EH (cell line): ENCODE measurements at regions not wholly inside any gene's neighbourhood (a gene's known extent, or its start where the extent isn't known, plus 50 kb on each side); places are given as distances from the start of the nearest gene placed in this dataset.
"Not testable (repeated sequence)": the region's sequence is repeated elsewhere in the genome, so short reads cannot be mapped to it uniquely, and the experiment has no call there.

Experiments
- DNase-seq: peaks from one replicate; pipeline ENCODE4 v3.0.0-alpha.2; 2015; ENCODE audit warnings: low read depth

DNA sequence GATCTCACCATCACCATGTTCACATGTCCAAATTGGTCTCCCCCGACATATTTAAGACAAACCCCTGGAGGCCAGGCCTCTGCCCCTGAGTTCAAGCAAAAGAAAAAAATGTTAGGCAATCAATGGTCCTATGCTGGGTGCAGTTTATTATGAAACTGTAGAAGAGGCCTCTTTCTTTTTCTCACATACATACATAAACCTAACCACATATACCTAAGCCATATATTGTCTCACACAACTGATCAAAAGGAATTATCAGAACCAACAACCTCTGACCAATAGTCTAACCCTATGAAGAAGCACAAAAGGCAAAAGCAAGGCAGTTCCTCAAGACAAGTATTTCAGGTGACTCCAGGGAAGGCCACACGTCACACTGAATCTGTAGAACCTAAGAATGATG, 49.9 kb downstream of the ILRUN start:
- no peak for DNase-seq

DNA sequence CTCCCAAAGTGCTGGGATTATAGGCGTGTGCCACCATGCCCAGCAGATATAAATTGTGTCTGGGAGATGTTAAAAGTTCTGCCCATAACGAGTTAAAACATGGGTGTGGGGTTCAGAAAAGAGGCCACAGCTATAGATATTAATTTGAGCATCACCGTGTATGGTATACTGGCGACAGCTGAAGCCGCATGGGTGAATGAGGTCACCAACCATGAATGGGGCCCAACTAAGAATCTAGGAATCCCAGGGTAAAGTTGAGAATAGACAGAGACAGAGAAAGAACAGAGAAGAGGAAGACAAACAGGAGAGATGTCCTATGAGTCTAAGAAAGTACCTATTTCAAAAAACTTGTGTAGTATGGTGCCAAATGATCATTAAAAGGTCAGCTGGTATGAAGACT, 50.9 kb downstream of the ILRUN start:
- no peak for DNase-seq

DNA sequence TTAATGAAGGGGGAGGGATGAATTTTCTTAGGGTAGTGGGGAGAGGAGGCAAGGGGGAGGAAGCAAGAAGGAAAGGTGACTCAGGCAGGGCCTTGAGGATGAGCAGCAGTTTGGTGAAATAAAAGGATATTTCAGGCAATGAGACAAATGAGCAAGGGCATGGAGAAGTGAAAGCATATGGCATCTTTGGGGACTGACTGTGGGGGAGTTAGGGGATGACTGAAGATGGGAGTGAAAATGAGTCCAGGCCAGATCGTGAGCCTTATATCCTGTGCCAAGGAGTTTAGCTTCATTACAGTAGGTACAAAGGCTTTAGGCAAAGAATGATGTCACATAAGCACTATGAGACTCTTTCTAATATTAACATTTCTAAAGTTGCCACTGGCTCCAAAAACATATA, 51.9 kb downstream of the ILRUN start:
- peak; percentile 7 for DNase-seq

DNA sequence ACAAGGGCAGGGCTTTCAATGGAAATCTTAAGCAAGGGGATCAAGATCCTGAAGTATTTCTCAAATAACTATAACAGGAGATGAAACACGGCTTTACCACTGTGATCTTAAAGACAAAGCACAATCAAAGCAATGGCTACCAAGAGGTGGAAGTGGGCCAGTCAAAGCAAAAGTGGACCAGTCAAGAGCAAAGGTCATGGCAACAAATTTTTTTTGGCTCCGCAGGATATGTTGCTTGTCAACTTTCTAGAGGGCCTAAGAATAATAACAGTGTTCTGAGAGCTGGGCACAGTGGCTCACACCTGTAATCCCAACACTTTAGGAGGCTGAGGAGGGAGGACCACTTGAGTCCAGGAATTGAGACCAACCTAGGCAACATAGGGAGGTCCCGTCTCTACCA, 54.1 kb downstream of the ILRUN start:
- no peak for DNase-seq

DNA sequence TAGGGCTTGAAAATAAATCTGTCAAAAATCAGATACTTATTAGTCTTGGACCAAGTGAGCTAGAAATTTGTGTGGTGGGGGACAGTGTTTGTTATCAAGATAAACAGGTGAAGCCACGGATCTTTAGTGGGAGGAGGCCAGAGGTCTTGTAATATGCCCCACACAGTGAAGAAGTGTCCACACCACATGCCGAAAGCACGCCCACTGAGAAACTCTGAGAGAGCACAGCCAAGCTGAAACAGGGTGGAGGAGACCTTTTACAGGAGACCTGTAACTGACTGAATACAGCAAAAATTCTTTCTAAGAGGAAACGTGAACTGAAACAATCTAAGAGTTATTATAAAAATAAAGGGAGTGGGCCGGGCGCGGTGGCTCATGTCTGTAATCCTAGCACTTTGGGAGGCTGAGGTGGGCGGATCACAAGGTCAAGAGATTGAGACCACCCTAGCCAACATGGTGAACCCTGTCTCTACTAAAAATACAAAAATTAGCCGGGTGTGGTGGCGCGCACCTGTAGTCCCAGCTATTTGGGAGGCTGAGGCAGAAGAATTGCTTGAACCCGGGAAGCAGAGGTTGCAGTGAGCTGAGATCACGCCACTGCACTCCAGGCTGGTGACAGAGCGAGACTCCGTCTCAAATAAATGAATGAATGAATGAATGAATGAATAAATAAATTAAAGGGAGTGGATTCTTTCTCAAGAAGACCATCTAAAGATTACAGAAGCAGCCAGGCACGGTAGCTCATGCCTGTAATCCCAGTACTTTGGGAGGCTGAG, 56.3 kb downstream of the ILRUN start:
- DNase-seq, result not testable (repeated sequence)

DNA sequence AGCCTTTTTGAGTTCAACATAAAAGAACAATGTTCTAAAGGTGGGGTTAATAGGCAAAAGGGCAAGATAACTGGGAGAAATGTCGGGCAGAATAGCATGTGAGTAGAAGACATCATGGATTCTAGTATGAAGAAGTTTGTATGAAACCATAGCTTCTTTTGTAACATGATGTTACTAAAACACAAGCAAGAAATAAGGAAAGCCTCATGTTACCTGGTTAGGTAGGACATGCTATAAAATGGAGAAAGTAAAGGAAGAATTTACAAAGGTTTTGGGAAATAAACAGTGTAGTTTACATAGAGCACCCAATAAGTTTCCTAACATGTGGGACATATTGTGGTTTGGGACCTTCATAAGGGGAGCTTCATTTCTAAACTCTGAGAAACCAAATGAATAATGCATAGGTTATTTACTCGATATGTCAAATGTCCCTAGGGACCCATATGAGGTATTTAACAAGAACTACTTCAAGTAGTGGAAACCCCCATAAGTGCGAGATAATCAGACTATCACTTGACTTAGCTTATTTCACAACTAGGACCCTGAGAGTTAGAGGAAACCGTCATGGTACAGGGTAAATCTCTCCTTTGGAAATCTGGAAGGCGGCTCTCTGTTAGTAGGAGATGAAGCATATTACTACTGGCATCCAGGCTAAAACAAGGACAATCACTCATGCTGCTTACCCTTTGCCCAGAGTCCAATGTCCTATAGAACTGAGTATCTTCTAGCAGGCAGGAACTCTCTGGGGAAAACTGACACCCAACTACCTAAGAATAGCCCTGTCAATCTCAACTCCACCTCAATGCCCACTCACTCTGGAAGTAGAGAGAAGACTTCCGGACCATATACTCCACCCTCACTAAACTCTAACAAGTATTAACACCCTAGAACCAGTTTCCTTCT, 57.5 kb downstream of the ILRUN start:
- DNase-seq, result no peak

DNA sequence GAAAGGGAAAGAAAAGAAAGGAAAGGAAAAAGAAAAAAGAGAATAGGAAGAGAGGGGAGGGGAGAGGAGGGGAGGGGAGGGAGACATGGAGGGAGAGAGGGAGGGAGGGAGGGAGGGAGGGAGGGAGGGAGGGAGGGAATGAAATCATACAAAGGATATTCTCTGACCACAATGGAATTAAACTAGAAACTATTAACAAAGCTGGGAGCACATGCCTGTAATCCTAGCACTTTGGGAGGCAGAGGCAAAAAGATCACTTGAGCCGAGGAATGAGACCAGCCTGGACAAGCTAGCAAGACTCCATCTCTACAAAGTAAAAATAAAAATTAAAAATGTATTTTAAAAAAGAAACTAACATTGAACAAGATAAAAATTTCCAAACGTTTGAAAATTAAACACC, 62.8 kb downstream of the ILRUN start:
- DNase-seq, result peak; percentile 37

DNA sequence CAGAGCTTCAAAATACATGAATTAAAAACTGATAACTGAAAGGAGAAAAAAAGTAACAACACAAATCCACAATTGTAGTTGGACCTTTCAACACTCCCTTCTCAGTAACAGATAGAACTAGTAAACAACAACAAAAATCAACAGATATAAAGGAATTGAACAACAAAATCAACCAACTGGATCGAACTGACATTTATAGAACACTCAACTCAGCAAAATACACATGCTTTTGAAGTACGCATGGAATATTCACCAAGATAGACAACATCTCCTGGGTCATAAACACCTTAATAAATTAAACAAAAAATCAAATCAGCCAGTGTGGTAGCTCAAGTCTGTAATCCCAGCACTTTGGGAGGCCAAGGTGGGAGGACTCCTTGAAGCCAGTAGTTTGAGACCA, 63.3 kb downstream of the ILRUN start:
- DNase-seq, result no peak

DNA sequence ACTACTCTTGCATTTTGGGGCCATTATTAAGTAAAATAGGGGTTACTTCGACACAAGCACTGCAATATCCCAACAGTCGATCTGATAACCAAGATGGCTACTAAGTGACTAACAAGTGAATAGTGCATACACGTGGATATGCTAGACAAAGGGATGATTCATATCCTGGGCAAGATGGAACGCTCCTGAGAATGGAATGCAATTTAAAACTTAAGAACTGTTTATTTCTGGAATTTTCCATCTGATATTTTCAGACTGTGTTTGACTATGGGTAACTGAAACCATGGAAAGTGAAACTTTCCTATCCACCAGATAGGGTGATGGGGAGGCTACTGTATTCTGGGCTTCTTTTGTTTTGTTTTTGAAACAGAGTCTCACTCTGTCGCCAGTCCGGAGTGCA, 66.5 kb downstream of the ILRUN start:
- peak; percentile 94 for DNase-seq

DNA sequence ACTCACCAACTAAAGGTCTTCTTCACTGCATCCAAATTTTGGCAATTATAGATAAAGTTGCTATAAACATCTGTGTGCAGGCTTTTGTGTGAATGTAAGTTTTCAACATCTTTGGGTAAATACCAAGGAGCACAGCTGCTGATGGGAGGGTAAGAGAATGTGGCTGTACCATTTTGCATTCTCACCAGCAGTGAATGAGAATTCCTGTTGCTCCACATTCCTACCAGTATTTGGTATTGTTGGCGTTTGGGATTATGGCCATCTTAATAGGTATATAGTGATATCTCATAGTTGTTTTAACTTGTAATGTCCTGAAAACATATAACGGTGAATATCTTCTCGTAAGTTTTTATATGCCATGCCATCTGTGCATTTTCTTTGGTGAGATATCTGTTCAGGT, 69.3 kb downstream of the ILRUN start:
- no peak for DNase-seq

DNA sequence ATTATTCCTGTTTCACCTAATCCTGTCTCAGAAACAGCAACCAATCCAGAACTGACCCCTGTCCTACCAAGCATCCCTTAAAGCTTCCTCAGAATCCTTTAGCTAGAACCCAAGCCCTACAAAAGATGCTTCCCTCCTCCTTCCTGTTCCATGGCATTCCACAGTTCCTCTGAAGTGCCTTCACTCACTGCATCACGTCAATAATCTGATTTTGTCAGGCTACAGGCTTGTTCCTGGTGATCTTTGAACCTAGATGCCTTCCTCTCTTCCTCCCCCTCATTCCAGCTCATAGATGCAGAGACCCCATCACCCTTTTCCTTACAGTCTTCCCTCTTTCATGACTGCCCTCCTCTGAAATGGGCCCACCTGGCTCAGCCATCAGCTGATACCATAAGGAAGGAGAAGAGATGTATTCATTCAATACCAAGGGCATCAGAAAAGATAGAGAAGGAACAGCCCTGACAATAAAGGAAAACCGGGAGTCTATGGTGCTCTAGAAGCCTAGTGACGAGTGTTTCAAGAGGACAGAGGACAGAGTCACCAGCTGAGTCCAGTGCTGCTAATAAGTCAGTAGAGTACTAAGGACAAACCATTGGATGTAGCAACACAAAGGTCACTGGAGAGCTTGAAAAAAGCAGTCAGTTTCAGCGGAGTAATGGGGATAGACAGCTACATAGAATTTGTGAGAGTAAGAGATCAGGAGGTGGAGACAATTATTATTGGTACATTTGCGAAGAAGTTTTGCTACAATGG, 62.5 kb upstream of the SPDEF start:
- no peak for DNase-seq

DNA sequence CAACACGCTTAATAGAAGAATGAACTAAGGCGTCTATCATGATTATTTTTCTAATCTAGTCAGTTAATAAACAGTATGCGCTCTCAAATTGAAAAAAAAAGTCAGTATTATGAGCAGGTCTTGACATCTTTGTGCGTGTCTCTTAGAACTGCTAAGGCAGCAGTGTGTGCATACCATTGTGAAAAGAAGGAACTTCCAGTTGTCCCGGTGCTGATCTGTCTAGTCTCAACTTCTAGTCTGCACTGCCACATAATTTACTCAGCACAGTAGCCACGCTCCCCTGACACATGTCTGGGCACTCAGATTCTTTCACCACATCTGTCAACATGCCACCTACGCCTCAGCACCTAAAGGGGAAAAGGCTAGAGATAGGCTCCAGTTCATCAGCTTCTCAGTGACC, 61.1 kb upstream of the SPDEF start:
- no peak for DNase-seq

DNA sequence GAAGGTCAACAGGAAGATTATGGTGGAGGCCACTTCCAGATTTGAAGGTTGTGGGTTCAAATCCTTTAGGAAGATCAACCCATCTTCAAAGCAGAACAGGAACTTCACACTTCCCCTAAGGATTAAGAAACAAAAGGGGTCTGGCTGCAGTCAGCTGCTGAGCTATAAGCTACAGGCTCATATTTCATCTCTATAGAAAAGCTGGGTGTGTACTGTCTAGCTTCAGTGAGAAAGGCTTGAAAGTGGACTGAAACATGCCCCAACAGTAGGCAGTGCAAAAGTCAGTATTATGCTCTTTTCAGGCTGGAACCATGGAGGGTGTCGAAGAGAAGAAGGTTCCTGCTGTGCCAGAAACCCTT, 60.1 kb upstream of the SPDEF start:
- no peak for DNase-seq

DNA sequence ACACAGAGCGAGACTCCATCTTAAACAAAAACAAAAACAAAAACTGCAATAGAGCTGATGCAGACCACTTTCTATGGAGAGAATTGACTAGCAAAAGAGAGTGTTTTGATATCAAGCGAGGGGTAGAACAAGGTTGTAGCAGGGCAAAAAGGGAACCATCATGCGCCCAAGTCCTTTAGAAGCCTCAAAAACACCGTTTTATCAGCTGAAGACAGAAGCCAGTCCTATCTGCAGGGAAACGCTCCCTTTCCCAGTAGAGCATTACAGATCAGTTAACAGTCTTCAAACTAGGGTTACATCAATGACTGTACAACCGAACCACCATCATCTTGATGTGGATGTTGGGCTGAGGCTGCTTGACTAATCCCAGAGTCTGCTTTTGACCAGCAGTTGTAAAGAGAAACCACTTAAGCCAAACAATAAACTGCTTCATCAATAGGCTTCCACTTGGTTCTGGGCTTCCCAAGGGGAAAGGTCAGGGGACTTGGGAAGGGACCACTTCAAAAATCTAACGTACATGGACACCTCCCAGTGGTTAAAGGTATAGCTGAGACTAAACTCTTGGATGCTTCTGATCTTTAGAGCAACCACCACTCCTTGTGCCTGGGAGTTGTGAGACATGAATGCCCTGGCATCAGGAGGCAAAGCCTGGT, 59.6 kb upstream of the SPDEF start:
- no peak for DNase-seq

DNA sequence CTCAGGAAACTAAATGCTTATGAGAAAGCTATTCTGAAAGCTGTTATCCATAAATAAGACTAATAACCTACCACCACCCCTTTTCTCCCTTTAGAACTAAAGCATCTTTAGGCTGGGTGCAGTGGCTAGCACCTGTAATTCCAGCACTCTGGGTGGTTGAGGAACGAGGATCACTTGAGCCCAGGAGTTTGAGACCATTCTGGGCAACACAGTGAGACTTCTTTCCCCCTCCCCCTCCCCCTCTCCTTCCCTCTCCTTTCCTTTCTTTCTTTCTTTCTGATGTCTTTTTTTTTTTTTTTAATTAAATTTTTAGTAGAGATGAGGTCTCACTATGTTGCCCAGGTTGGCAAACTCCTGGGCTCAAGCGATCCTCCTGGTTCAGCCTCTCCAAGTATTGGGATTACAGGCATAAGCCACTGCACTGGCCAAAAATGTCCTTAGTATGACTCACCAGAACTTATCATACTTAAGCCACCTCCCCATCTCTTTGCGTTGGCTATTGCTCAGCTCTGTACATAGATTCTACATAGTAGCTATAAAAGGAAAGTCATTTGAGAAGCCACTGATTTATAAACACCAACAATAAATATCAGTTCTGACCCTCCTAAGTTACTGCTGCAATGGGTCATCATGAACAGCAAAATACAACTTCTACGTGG, 54.8 kb upstream of the SPDEF start:
- peak; percentile 91 for DNase-seq

DNA sequence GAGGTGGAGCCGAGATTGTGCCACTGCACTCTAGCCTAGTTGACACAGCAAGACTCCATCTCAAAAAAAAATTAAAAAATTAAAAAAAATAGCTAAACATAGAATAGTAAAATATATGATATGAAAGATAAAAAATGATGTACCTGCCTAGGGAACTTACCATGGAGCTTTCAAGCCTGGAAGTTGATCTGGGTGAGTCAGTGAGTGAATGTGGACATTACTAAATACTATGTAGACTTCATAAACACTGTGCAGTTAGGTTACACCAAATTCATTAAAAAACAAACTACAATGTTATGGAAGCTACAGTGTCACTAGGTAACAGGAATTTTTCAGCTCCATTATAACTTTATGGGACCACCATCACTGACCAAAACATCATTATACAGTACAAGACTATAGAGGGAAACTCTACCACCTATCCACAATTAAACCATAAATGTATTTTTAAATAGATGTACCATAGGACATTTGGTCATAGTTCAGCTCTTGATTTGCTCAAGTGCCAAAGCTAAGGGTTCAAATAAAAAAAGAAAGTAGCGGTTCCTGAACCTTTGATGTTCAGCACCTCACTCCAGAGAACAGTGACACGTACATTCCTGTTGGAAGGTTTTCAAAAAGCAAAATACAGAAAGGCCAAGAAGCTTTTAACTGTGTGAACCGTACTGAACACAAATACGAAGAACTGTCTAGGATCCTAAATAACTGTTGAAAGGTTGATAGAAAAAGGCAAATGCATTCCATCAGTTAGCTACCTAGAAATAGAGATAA, 52.4 kb upstream of the SPDEF start:
- DNase-seq, result peak; percentile 21

DNA sequence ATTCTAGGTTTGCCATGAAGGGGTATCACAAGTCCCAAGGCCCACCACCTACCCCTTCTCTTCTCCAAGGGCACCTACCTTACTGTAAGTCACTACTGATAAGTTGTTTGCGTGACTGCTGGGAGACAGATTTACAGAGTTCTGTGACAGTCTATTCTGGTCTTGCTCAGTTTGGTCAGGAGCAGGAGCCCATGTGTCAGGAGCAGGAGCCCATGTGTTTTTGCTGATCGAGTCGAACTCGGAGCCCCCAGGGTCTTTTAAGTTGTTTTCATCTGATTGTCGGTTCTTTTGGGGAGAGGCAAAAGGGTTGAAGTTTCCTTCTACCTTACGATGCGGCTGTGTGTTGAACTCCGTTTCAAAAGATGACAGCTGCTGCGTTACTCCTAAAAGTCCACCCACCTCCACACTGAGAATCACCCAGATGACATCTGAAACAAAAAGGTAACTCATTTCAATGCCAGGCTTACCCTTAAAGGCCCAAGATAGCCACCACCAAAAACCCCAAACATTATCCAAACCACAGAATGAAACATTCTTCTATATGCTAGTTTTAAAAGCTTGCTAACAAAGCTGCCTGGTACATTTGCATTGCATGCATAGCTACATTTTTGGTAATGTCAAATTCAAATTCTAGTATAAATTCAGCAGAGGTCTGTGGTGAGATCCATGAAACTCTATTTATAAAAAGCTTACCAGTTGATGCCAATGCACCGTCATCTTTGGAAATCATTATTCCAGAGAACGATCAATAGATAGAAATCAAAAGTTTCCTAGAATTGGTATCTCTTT, 50.5 kb upstream of the SPDEF start:
- DNase-seq, result no peak
